OCI-LY7 (cell line): ENCODE measurements at regions not wholly inside any gene's neighbourhood (a gene's known extent, or its start where the extent isn't known, plus 50 kb on each side); places are given as distances from the start of the nearest gene placed in this dataset.
A peak's percentile ranks its signal among the peaks of the same experiment; 100 is the strongest.

ENCODE experiments used
- BruUV-seq: library from RNA; stranded (reverse); fragments of 400-500 nt; replicated peaks from 2 replicates; lab custom pipeline; 2021; lab: Mats Ljungman, UMichigan
- CTCF ChIA-PET: fragments of 300-600 bp; sonication (Branson Sonifier 250); formaldehyde crosslinking; loops from one replicate; lab custom pipeline; 2022; ENCODE audit warnings: antibody characterized with exemption; ENCODE audit not compliant: unreplicated experiment; lab: Charles Lee
- POLR2A ChIA-PET: fragments of 300-600 bp; sonication (Branson Sonifier 250); formaldehyde crosslinking; loops from one replicate; lab custom pipeline; 2022; ENCODE audit warnings: antibody characterized with exemption; lab: Charles Lee
- DNase-seq: peaks from one replicate; pipeline ENCODE4 v3.0.0-alpha.2; 2015; ENCODE audit warnings: low spot score
- H2AFZ ChIP-seq: fragments of 200-600 bp; sonication (generic), shearing (Covaris generic); 2 replicates; pipeline ENCODE4 v1.6.1; 2014; ENCODE audit warnings: mild to moderate bottlenecking, antibody characterized with exemption, low read length, moderate library complexity
- H3K27ac ChIP-seq: fragments of 200-600 bp; sonication (generic); 2 replicates; pipeline ENCODE4 v1.5.1; 2014; ENCODE audit warnings: mixed run types, low read depth, mild to moderate bottlenecking, moderate library complexity, low read length, inconsistent platforms; ENCODE audit not compliant: poor library complexity, severe bottlenecking
- H3K36me3 ChIP-seq: fragments of 200-600 bp; sonication (generic); 2 replicates; pipeline ENCODE4 v1.6.1; 2014; ENCODE audit warnings: mild to moderate bottlenecking, antibody characterized with exemption, low read length, moderate library complexity, mixed read lengths; ENCODE audit not compliant: insufficient read depth
- H3K4me1 ChIP-seq: fragments of 200-600 bp; sonication (generic); 2 replicates; pipeline ENCODE4 v1.5.1; 2014; ENCODE audit warnings: mild to moderate bottlenecking, low read length; ENCODE audit not compliant: insufficient read depth, poor library complexity, severe bottlenecking
- H3K4me2 ChIP-seq: fragments of 200-600 bp; sonication (generic); 2 replicates; pipeline ENCODE4 v1.6.1; 2014; ENCODE audit warnings: mild to moderate bottlenecking, low read length
- H3K4me3 ChIP-seq: fragments of 200-600 bp; sonication (generic); 2 replicates; pipeline ENCODE4 v1.5.1; 2014; ENCODE audit warnings: mild to moderate bottlenecking, low read depth, low read length; ENCODE audit not compliant: poor library complexity, severe bottlenecking
- H3K79me2 ChIP-seq: fragments of 200-600 bp; sonication (generic); 2 replicates; pipeline ENCODE4 v1.6.1; 2016; ENCODE audit warnings: low read depth, mild to moderate bottlenecking, low read length, moderate library complexity, mixed read lengths; ENCODE audit not compliant: insufficient read depth
- H3K9me2 ChIP-seq: fragments of 200-600 bp; sonication (generic); 2 replicates; pipeline ENCODE4 v1.6.1; 2016; ENCODE audit warnings: mild to moderate bottlenecking, low read length, mixed read lengths; ENCODE audit not compliant: insufficient read depth
- H3K9me3 ChIP-seq: fragments of 200-600 bp; sonication (generic); 2 replicates; pipeline ENCODE4 v1.6.1; 2014; ENCODE audit warnings: mild to moderate bottlenecking, mixed run types, low read length, mixed read lengths
- H4K20me1 ChIP-seq: fragments of 200-600 bp; sonication (generic); 2 replicates; pipeline ENCODE4 v1.6.1; 2014; ENCODE audit warnings: mild to moderate bottlenecking, antibody characterized with exemption, low read length, moderate library complexity, mixed read lengths; ENCODE audit not compliant: insufficient read depth
- EZH2phosphoT487 ChIP-seq: fragments of 200-600 bp; sonication (generic); IDR thresholded peaks from 2 replicates; pipeline ENCODE4 v1.6.1; 2018; ENCODE audit warnings: low read depth, borderline replicate concordance, mild to moderate bottlenecking, mixed run types, antibody characterized with exemption, low read length, moderate library complexity, mixed read lengths
- intact Hi-C: fragments of 100-400 bp; cut with micrococcal nuclease; formaldehyde crosslinking; loops from one replicate; pipeline ENCODE4 v1.10.0; 2022; ENCODE audit not compliant: unreplicated experiment
- TF ChIP-seq, protein P1 (sequence below): fragments of 200-600 bp; sonication (generic); conservative IDR thresholded peaks from 2 replicates; pipeline ENCODE4 v1.5.1; 2014; ENCODE audit warnings: mild to moderate bottlenecking, antibody characterized with exemption, low read length, moderate library complexity, mixed read lengths

DNA sequence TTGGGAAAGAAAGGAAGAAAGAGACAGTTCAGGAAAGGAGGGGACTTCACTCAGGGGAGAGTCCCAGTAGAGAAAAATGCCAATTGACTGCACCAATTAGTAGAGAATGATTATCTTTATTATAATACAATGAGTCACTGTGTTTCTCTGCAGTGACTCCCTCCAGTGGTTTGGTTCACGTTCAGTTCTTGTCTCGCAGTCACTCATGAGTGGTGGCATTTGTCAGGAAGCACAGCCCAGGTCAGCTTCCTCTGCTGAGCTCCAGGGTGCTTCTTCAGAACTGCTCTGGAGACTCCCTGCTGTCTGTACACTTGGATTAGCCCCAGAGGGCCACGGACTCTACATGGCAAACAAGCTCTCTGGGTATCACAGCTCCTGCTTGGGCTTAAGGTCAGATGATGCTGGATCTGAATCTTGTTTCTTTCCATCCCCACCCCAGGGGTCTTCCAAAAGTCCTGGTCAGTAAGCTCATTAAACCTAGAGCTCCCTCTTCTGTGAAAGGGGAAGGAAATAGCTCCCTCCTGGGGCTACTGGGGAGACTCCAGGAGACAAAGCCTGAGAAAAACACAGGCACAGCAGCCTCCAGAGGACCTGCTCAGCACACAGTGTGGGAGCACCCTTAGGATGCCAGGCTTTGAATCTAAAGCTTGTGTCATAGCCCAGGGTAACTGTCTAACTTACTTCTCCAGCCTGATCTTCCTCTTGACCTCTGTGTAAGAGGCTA, 619.0 kb downstream of the AJAP1 start:
- DNase-seq, result peak; percentile 16
- intact Hi-C loops, result no loop called here
- Histone ChIP-seq H3K4me3 (no peak overlapping the region), H3K79me2 (no peaks in the 10 kb centered on the region), H3K27ac (no peak overlapping the region), H3K36me3 (no peaks in the 10 kb centered on the region), H3K9me3 (no peaks in the 10 kb centered on the region), H3K4me1 (peaks cover 9% of the 10 kb centered on the region), H3K4me2 (no peak overlapping the region; the same call in 1 of the 2 replicates), H4K20me1 (no peaks in the 10 kb centered on the region), H2AFZ (peak overlapping the region; percentile 10; the same call in 1 of the 2 replicates), H3K9me2 (no peaks in the 10 kb centered on the region)
- POLR2A ChIA-PET, result no interaction called here
- CTCF ChIA-PET, result interaction anchor here (1.1 kb wide), 1 partner anchor 13 kb away, joined by 4 read pairs; no protein-coding TSS in a partner anchor
- TF ChIP-seq, protein P1, sequence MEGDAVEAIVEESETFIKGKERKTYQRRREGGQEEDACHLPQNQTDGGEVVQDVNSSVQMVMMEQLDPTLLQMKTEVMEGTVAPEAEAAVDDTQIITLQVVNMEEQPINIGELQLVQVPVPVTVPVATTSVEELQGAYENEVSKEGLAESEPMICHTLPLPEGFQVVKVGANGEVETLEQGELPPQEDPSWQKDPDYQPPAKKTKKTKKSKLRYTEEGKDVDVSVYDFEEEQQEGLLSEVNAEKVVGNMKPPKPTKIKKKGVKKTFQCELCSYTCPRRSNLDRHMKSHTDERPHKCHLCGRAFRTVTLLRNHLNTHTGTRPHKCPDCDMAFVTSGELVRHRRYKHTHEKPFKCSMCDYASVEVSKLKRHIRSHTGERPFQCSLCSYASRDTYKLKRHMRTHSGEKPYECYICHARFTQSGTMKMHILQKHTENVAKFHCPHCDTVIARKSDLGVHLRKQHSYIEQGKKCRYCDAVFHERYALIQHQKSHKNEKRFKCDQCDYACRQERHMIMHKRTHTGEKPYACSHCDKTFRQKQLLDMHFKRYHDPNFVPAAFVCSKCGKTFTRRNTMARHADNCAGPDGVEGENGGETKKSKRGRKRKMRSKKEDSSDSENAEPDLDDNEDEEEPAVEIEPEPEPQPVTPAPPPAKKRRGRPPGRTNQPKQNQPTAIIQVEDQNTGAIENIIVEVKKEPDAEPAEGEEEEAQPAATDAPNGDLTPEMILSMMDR, result peak; percentile 42; the same call in 1 of the 2 replicates
- TF ChIP-seq EZH2phosphoT487, result no peak
- BruUV-seq, result no TSS peak

GRCh38 chr1:5272325-5272724, 617.9 kb downstream of the AJAP1 start:
- ChIA-PET CTCF (no interaction called here), POLR2A (no interaction called here)
- H3K79me2 ChIP-seq, result no peaks in the 10 kb centered on the region

More at GRCh38 chr1:5272325-5272724, 617.9 kb downstream of the AJAP1 start:
- Histone ChIP-seq H3K4me1 (peaks cover 9% of the 10 kb centered on the region), H3K36me3 (no peaks in the 10 kb centered on the region), H4K20me1 (no peaks in the 10 kb centered on the region), H3K9me3 (no peaks in the 10 kb centered on the region), H3K9me2 (no peaks in the 10 kb centered on the region), H2AFZ (no peak overlapping the region), H3K4me3 (no peak overlapping the region), H3K27ac (no peak overlapping the region), H3K4me2 (no peak overlapping the region)
- no peak for DNase-seq
- intact Hi-C loops, result no loop called here
- no TSS peak for BruUV-seq
- TF ChIP-seq EZH2phosphoT487, result no peak
- TF ChIP-seq, protein P1, result no peak
